ENCODE measurements at regions not wholly inside any gene's neighbourhood (a gene's known extent, or its start where the extent isn't known, plus 50 kb on each side); places are given as distances from the start of the nearest gene placed in this dataset.
"Not testable (repeated sequence)": the region's sequence is repeated elsewhere in the genome, so short reads cannot be mapped to it uniquely, and the experiment has no call there.

DNA sequence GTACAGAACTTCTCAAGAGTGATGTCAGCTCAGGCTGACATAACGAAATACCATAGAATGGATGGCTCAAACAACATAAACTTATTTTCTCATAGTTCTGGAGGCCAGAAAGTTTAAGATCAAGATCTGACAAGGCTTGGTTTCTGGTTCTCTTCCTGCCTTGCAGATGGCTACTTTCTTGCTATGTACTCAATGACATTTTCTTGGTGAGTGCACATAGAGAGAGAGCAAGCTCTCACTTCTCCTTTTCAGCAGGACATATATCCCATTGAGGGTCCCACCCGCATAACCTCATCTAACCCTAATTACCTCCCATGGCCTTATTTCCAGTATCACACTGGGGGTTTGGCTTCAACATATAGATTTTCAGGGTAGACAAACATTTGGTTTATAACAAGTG is 1072.1 kb downstream of the PLOD2 start:
- no peak for DNase-seq

DNA sequence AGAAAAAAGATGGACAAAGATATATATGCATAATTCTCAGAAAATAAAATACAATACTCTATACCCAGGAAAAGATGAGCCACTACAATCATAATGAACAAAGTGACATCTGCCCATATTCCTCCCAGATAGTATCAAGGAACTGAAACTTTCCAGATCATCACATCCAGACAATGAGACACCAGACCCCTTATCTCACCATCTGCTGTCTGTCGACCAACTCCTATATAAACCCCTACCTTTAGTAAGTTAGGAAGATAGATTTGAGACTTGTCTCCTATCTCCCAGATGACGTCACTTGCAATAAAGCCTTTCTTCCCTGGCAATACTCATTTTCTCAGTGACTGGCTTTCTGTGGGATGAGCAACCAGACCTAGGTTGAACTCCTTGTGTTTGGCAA is 1071.6 kb downstream of the PLOD2 start:
- DNase-seq: no peak

DNA sequence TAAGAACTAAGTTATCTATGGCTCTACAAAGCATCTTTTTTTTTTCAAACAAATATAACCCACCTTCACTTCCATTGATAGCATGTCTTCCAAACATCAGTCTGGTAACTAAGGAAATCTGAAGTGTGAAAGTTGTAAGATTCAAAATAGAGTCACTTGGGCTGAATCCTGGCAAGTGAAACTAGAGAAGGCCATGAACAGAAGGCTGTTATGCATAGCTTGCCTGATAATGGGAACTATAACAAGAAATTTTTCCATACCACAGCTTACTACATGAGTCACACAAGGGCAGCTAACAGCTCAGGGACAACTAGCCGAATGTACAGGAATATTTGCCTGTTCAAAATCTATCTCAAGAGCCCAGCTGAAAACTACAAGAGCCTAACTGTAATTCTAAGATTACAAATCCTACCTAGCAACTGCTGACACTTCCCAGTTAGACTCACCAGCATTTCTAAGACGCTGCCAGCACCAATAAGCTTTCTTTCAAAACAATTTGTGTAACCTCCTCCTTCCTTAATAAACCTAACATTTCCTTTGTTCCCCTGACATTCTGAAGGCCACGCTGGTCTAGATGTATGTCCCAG is 1066.5 kb downstream of the PLOD2 start:
- DNase-seq: peak in 1 of 2 donors; percentile 24

DNA sequence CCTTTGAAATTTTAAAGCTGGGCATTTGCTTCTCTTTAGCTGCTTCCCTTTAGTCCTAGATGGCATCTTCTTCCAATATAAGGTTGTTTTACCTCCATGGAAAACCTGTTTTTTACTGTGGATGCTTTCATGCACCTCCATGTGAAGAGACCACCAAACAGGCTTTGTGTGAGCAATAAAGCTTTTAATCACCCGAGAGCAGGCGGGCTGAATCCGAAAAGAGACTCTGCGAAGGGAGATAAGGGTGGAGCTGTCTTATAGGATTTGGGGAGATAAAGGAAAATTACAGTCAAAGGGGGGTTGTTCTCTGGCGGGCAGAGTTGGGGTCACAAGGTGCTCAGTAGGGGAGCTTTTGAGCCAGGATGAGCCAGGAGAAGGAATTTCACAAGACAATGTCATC is 1049.8 kb downstream of the PLOD2 start:
- not testable (repeated sequence) for DNase-seq

DNA sequence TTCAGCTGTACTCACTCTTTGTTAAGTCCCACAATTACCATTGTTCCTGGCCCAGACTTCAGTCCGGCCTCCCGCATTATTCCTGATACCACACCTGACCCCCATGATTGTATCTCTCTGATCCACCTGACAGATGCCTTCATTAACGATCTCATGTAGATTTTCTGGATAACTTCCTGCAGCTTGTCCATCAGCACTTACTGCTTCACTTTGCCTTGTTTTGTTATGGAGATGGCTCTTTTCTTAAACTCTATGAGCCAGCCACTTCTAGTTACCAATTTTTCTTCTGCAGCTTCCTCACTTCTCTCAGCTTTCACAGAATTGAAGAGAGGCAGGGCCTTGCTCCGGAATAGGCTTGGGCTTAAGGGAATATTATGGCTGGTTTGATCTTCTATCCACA is 1044.2 kb downstream of the PLOD2 start:
- no peak for DNase-seq

DNA sequence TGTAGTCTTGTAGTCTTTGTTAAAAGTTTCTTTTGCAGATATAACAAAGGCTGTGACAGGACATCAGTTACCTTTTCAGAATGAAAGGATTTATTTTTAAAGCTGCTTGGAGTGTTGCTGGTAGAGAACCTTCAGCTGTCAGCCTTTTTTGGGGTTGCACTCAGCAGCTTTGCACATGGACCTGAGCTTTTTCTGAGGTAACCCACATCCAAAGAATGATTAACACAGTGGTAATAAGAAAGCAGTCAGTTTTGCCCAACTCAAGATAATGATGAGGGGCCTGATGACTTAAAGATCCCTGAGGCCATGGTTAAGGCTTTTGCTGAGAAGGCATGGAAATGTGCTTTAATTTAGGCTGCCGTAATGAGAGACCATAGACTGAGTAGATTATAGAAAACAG is 1042.7 kb downstream of the PLOD2 start:
- no peak for DNase-seq

DNA sequence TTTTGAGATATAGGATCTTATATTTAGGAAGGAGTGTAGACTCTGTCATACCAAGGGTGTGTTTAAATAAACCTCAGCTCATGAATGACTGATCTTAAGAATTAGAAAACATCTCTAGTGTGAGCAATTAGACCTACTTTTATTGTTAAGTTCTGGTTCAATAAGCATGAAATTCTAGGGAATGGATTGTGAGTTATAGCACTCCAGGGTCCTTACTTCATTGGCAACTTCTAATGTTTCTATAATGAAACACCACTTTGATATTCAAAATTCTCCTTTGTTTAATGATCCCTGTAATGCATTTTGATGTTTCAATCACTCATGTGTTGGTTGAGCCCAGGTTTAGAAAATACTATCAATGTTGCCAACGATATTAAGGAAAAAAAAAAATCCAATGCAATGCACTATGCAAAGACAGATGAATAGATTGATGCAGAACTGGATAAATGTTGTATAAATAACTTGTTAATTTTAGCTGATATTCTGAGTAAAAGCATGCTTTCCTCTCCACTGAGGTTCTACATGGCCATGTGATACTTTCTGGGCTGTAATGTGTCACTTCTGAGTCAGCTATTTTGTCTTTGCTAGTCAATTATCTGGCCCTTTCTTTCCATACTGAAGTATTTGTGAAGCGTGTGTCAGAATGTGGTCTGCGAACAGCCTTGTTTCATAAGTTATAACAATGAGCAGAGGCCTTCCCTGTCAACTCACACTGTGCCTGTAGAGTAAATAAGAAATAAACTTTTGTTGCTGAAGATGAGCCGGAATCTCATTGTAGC is 1035.9 kb downstream of the PLOD2 start:
- no peak for DNase-seq

DNA sequence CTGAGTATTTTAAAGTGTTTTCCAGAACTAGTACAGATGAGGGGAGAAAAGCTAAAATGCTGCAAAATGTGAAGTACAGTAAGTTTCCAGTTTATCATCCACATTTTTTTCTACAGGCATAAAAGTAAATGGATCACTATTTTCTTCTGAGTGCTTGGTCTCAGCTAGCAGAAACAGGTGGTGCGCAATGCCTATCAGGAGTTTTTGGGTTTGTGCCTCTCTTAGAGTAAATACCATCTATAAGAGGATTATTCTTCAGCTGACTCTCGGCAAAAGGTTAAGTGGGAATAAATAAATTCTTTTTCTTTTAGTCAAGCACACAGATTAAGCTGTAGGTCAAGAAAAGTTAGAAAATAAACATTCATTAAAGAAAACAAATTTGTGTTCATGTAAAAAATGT is 1027.7 kb downstream of the PLOD2 start:
- no peak for DNase-seq

DNA sequence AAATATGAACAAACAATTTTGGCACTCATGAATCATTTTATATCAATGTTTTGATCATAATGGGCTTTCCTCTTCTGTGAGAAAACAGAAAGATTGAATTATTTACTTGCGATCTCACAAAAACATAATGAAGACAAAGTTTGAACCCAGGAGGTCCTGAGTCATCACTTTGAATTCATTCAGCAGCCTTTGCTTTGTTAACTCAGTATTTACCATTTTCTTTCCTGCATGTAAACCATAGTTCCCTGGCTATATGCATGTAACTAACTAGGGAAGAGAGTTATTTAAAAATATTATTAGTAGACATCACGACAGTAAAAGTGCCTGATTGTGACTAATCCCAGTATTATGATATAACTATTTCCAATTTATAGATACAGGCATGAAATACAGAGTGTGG is 1026.2 kb downstream of the PLOD2 start:
- no peak for DNase-seq

DNA sequence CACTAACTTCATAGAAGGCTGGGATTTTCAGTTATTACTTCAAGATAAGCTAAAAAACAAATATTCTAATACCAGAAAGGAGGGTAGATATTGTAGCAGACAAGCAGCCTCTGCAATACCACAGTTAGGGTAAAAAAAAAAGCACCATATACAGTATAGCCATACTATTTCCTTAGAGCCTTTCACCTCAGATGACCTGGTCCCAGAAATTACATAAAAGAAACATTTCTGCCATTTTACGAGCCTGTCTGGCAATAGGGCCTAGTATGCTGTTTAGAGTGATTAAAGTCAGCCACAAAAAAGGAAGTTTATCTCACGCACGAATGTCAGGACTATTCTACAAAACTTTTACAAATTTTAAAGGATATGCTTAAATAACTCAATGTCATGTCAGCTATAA is 1016.6 kb downstream of the PLOD2 start:
- DNase-seq: no peak

DNA sequence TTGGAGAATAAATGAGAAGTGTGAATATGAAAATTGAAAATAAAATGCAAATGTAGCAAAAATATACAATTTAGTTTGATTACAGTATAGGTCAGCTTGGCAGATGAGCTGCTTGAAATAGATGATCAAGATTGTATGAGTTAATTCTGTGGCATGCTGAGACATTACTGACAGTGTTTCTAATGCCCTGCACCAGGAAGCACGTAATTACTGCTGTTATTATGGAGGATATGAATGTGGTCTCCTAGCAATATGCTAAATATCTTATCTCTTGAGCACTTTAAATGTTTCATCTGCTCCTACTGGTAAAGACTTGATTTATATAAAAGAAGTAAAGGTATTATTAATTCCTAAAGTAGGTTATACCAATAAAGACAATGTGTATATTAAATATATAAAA is 1015.5 kb downstream of the PLOD2 start:
- DNase-seq: no peak

DNA sequence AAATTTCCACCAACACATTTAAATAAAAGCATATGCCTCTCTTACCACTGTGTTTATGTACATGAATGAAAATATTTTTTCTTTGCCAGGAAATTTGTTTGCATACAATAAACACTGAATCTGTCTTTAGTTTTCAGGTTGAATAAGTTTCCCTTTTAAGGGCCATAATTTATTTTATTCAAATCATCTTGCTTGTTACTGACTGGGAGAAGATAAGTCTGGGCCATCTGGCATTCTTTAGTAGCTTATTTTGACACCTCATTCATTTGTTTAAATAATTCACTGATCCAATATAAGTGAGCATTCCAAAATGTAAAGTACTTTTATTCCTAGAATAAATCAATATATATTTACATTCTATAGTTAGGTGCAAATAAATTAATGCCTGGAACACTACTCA is 1001.3 kb downstream of the PLOD2 start:
- DNase-seq: no peak

DNA sequence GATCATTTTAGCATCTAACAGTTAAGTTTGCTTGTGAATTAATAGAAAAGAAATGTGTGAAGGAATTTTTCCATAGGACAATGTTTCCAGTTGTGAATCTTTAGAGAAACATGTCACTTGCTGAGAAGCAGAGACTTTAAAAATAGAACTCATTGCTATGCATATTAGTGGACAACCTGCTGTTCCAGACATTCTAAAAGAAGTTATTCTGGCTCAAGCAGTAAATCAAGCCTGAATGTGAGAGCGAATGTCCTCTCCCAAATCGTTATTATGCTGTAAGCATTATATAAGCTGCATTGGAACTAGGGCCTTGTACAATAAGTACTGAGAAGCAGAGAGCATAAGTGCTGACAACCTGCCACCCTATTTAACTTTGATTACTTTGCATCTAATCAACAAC is 990.9 kb downstream of the PLOD2 start:
- no peak for DNase-seq

DNA sequence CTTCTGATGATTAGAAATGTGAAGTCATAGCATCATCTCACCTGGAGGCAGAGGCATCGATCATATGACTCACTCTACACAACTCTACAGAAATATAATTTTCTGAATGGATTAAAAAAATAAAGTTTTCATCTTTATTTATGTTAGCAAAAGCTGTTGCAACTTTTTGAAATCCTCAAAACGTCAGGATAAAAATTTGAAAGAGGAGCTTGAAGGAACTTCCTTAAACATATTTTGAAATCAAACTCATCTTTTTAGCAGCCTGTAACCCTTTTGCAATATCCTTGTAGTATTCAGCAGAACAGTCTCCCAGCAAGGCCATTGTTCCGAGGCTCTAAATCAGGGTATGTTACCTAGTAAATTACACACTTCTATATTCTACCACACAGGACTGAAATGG is 985.4 kb downstream of the PLOD2 start:
- no peak for DNase-seq

DNA sequence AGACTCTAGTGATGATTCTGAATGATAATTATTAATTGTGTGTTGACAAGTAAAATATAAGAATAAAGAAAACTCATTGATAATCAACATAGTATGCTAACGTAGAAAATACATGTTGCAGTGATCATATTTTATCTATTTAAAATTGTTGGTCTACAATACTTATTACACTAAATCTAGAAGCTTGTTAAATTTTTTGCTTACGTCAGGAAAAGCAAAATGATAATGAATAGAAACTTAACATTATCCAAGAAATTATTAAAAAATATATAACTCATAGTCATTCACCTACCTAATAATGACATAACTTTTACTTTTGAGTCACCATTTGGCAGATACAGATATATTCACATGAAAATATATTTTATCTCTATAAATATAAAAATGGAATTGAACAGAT is 984.1 kb downstream of the PLOD2 start:
- no peak for DNase-seq

DNA sequence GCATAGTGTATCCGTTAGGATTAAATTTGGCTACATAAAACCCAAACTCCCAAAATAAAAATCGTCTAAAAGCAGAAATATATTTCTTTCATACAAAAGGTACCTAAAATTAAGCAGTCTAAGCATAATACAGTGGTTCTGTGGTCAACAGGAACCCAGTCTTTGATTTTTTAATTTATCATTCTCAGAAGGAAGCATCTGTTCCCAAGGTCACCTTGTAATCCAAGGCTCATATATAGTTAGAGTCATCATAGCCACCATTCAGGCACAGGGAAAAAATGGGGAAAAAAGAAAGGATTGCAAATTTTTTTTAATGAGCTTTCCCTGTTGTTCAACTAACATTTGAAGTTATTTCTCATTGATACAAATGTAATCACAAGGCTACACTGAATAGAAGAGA is 983.2 kb downstream of the PLOD2 start:
- no peak for DNase-seq

DNA sequence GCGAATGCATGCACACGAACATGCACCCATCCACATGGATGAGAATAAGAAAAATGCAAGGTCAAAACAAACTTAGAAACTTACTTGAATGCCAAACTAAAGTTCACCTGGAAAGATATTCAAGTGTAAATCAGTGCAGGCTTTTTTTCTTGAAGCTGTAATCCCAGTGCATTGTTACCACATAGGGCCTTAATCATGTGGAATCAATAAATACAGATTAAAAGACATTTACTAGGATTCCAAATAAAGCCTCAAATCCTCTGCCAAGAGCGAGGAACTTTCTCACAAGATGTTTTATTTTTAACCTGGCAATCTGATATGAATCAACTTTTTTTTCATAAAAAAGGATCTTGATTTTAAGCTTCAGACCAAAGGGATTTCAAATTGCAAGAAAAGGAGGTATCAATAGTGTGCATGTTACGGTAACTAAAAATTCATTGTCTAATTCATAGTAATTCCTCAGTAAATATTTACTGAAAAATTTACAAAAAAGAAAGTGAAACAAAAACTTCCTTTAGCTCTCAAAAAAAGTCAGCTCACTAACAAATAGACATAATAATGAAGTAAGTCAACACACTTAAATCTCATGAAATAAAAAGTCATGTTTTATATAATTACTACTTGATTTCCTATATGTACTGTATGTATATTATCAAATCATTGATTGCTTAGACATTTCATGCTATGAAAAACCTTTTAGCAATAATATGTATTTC is 978.6 kb downstream of the PLOD2 start:
- DNase-seq: no peak

DNA sequence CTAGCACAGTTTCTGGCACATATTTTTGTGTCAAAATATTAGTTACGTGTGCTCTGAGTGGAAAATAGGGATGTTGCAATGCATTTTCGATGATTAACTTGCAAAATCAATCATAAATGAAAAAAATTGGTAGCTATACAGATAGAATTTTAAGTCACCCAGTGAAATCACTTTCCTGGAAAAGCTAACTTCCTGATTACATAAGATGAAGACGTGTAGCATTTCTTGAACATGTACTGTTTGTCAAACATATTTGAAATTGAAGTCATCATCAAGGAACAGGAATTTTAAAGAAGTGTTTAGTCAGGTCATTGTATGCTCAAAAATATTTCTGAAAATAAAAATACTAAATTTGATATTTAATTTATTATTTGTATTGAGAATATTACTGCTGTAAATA is 977.7 kb downstream of the PLOD2 start:
- DNase-seq: no peak

DNA sequence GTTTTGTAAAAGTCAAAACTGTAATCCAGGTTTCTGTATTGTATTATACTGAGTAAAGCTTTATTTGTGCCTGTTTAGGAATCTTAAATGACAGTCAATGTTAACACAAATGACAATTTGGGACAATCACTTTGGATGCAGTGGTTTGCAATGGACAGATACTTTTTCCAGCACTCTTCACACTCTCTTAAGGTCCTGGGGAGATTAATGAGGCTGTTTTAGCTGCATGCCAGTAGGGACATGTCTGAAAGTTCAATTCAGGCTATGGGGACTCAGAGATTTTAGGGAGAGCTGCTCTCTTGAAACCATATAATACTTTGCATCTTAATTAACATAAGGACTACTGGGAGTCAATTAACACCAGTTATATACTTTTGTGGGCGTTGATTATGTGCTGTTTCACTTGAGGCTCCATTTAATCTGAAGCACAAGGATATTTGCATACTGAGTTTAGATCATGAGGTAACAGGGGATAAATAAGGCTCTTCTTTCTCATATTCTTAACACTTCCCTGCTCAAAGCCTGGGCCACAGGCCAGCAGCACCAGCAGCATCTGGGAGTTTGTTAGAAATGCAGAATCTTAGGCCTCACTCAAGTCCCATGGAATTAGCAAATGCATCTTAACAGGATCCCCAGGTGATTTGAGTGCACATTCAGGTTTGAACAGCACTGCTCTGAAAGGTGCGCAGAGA is 972.8 kb downstream of the PLOD2 start:
- no peak for DNase-seq

DNA sequence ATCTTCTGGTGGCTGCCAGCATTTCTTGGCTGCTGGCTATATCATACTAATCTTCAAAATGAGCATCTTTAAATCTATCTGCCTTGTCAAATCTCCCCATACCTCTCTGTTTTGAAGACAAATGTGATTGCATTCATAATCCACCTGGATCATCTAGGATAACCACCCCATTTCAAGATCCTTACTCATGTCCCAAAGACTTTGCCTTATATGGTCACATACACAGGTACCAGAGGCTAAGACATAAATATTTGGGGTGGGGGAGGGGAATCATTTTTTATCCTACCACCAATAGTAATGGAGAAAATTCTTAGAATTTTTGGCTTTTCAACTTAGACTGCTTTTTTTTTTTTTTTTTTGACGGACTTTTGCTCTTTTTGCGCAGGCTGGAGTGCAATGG is 970.8 kb downstream of the PLOD2 start:
- no peak for DNase-seq

DNA sequence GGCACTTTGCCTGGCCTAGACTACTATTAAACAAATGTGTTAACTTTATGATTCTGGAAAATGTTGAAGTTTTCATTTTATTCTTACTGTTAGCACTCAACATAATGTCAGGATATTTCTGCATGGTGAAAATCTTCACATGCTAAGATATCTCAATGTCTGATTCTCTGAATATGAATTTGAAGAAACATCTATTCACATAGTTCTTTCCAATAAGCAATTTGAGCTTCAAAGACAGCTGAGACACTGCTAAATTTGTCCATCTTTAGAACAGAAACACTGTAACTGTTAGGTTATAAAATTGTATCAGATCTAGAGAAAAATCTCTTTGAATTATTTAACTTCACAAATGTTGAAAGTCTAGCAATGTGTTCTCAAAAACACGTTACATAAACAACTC is 970.2 kb downstream of the PLOD2 start:
- DNase-seq: no peak

DNA sequence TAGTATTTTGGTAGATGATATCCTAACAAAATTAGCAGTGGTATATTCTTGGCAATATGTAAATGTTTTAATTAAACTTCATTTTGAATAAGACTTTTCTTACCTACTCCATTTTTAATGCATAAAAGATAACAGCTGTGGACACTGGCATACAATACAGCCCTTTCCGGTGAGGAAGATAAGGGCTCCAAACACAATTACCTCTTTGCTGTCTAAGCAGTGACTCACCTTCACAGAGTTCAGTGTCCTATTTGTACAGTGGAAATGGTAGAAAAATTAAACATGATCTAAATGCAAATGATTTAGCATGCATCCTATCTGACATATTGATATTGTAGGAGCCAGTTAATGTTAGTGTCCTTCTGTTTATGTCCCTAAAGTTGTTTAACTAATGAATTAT is 969.4 kb downstream of the PLOD2 start:
- DNase-seq: no peak

DNA sequence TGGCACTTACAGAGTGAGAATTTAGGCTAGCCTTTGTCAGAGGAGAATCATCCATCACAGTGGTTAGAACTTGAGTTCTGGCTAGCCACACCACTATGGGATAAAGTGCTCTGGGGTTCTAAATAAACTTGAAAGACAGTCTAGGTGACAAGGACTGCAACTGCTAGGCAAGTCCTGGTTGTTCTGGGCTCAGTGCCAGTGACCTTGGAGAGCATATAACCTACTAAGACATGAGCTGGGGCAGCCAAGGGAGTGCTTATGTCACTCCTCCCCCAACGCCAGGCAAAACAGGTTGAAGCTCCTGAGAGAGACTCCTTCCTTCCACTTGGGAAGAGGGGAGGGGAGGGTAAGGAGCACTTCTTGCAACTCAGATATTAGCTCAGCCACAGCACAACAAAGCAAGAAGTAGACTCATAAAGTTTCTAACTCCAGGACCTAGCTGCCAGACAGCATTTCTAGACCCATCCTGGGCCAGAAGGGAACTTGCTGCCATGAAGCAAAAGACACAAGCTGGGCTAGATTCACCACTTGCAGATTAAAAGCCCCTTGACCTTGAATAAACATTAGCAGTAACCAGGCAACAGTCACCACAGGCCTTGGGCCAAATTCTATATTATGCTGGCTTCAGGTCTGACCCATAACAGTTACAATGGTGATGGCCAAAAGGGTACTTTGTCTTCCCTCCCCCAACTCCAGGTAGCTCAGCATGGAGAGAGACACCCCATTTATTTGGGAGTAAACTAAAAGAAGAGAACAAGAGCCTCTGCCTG is 963.7 kb downstream of the PLOD2 start:
- no peak for DNase-seq

Data from hippocampal formation (tissue), 2 donors.